ENCODE measurements at regions not wholly inside any gene's neighbourhood (a gene's known extent, or its start where the extent isn't known, plus 50 kb on each side); places are given as distances from the start of the nearest gene placed in this dataset.

DNA sequence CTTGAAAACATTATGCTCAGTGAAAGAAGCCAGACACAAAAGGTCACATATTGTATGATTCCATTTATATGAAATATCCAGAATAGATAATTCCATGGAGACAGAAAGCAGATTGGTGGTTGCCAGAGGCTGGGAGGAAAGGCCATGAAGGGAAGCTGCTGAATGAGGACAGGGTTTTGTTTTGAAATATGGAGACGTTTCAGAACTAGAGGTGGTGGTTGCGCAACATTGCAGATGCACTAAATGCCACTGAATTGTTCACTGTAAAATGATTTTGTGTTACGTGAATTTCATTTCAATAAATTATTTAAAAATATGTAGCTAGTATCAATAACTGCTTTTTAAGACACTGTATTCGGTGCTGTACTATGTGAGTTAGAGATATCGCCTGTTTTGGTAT lies 101.7 kb upstream of the ZNF236 start:
- H3K9me3 ChIP-seq (ENCODE audit: control insufficient read depth, insufficient read depth, low read depth, low read length), result no peaks in the 10 kb centered on the region
- no peak overlapping the region for H3K4me3 ChIP-seq (ENCODE audit: low read depth in 2 of 2, low read length in 2 of 2)
- CTCF ChIA-PET, result interaction anchor here (1.0 to 1.3 kb wide), 2 partner anchors 11 to 82 kb away, joined by 4 to 5 read pairs; no protein-coding TSS in a partner anchor
- ATAC-seq (no peak), DNase-seq (ENCODE audit: low read depth, low spot score) (no peak)
- in situ Hi-C loops (cut with HindIII; ENCODE audit: low pct_unique_long_range_greater_than_20kb, low sequenced_read_pairs), result no loop called here
- TF ChIP-seq SIN3A (IDR thresholded peaks at IDR 0.05; ENCODE audit: borderline replicate concordance, insufficient read depth, low read depth, low read length) (no peak), POLR2AphosphoS5 (IDR thresholded peaks at IDR 0.05; ENCODE audit: low read depth, low read length) (no peak), TCF7L2 (IDR thresholded peaks at IDR 0.05; ENCODE audit: low read depth, low read length) (no peak)
- TF ChIP-seq, protein P1, sequence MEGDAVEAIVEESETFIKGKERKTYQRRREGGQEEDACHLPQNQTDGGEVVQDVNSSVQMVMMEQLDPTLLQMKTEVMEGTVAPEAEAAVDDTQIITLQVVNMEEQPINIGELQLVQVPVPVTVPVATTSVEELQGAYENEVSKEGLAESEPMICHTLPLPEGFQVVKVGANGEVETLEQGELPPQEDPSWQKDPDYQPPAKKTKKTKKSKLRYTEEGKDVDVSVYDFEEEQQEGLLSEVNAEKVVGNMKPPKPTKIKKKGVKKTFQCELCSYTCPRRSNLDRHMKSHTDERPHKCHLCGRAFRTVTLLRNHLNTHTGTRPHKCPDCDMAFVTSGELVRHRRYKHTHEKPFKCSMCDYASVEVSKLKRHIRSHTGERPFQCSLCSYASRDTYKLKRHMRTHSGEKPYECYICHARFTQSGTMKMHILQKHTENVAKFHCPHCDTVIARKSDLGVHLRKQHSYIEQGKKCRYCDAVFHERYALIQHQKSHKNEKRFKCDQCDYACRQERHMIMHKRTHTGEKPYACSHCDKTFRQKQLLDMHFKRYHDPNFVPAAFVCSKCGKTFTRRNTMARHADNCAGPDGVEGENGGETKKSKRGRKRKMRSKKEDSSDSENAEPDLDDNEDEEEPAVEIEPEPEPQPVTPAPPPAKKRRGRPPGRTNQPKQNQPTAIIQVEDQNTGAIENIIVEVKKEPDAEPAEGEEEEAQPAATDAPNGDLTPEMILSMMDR (IDR thresholded peaks at IDR 0.05), result no peak
- TF ChIP-seq, protein P2, sequence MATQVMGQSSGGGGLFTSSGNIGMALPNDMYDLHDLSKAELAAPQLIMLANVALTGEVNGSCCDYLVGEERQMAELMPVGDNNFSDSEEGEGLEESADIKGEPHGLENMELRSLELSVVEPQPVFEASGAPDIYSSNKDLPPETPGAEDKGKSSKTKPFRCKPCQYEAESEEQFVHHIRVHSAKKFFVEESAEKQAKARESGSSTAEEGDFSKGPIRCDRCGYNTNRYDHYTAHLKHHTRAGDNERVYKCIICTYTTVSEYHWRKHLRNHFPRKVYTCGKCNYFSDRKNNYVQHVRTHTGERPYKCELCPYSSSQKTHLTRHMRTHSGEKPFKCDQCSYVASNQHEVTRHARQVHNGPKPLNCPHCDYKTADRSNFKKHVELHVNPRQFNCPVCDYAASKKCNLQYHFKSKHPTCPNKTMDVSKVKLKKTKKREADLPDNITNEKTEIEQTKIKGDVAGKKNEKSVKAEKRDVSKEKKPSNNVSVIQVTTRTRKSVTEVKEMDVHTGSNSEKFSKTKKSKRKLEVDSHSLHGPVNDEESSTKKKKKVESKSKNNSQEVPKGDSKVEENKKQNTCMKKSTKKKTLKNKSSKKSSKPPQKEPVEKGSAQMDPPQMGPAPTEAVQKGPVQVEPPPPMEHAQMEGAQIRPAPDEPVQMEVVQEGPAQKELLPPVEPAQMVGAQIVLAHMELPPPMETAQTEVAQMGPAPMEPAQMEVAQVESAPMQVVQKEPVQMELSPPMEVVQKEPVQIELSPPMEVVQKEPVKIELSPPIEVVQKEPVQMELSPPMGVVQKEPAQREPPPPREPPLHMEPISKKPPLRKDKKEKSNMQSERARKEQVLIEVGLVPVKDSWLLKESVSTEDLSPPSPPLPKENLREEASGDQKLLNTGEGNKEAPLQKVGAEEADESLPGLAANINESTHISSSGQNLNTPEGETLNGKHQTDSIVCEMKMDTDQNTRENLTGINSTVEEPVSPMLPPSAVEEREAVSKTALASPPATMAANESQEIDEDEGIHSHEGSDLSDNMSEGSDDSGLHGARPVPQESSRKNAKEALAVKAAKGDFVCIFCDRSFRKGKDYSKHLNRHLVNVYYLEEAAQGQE (IDR thresholded peaks at IDR 0.05; ENCODE audit: insufficient read depth in 1 of 2, low read depth in 2 of 2, low read length in 1 of 2), result no peak
- BruUV-seq (replicated peaks), result no TSS peak
- no peaks in the 10 kb centered on the region for H3K36me3 ChIP-seq (ENCODE audit: control insufficient read depth, insufficient read depth, low read length)
- intact Hi-C loops (cut with micrococcal nuclease; ENCODE audit: unreplicated experiment), result no loop called here
- no peaks in the 10 kb centered on the region for H3K4me1 ChIP-seq (ENCODE audit: control insufficient read depth, insufficient read depth, low read length)
- no peak overlapping the region for H3K27ac ChIP-seq (ENCODE audit: low read length)
- H3K27me3 ChIP-seq (ENCODE audit: control insufficient read depth, insufficient read depth, low read length), result no peaks in the 10 kb centered on the region
- POLR2A ChIA-PET, result no interaction called here

DNA sequence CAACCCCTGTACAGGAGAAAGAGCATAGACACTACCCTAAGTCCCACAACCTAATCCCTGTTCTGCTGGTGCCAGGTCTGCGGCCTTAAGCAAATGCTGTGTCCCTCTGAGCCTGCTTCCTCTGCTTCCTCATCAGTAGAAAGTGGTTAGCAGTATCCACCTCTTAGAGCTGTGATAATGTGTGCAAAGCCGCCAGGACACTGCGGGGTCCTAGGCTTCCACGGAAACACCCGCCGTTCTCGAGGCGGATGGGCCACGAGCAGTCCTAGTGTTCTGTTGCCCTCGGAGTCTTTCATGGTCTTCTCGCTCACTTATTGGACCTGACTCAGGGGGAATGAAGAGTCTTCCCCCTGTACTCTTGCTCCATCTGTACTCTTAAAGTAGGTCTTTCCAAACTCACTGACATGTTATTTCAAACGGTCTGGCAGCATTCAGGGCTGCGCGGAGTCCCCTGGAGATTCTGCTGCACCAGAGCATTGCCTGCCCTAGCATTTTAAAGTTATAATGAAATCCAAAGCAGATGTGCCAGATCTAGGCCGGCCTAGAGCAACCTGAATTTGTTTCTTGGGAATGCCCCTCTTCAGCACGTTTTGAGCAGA lies 107.2 kb upstream of the ZNF236 start:
- ChIA-PET POLR2A (no interaction called here), CTCF (no interaction called here)
- H3K4me1 ChIP-seq (ENCODE audit: control insufficient read depth, insufficient read depth, low read length), result no peaks in the 10 kb centered on the region
- in situ Hi-C loops (cut with HindIII; ENCODE audit: low pct_unique_long_range_greater_than_20kb, low sequenced_read_pairs), result no loop called here
- H3K36me3 ChIP-seq (ENCODE audit: control insufficient read depth, insufficient read depth, low read length), result no peaks in the 10 kb centered on the region
- intact Hi-C loops (cut with micrococcal nuclease; ENCODE audit: unreplicated experiment), result no loop called here
- H3K4me3 ChIP-seq (ENCODE audit: low read depth in 2 of 2, low read length in 2 of 2), result no peak overlapping the region
- no peaks in the 10 kb centered on the region for H3K9me3 ChIP-seq (ENCODE audit: control insufficient read depth, insufficient read depth, low read depth, low read length)
- TF ChIP-seq POLR2AphosphoS5 (IDR thresholded peaks at IDR 0.05; ENCODE audit: low read depth, low read length) (no peak), TCF7L2 (IDR thresholded peaks at IDR 0.05; ENCODE audit: low read depth, low read length) (no peak), SIN3A (IDR thresholded peaks at IDR 0.05; ENCODE audit: borderline replicate concordance, insufficient read depth, low read depth, low read length) (no peak)
- TF ChIP-seq, protein P1 (IDR thresholded peaks at IDR 0.05), result no peak
- TF ChIP-seq, protein P2 (IDR thresholded peaks at IDR 0.05; ENCODE audit: insufficient read depth in 1 of 2, low read depth in 2 of 2, low read length in 1 of 2), result no peak
- no peak overlapping the region for H3K27ac ChIP-seq (ENCODE audit: low read length)
- BruUV-seq (replicated peaks), result no TSS peak
- DNase-seq (ENCODE audit: low read depth, low spot score) (no peak), ATAC-seq (no peak)
- H3K27me3 ChIP-seq (ENCODE audit: control insufficient read depth, insufficient read depth, low read length), result no peaks in the 10 kb centered on the region
